Fibroblast of the aortic adventitia (primary cell): ENCODE measurements at regions not wholly inside any gene's neighbourhood (a gene's known extent, or its start where the extent isn't known, plus 50 kb on each side); places are given as distances from the start of the nearest gene placed in this dataset.

Experiments used
- DNase-seq: peaks from one replicate; pipeline ENCODE4 v3.0.0-alpha.2; 2010; ENCODE audit warnings: low read depth
- H3K4me3 ChIP-seq: 2 replicates; pipeline ENCODE4 v1.5.1; 2011; ENCODE audit warnings: low read depth, mild to moderate bottlenecking, control low read depth, low read length, moderate library complexity
- TF ChIP-seq, protein P1 (sequence below): IDR thresholded peaks from 2 replicates; pipeline ENCODE4 v1.5.1; 2011; ENCODE audit warnings: mild to moderate bottlenecking, low read length, control low read depth, inconsistent platforms; ENCODE audit not compliant: insufficient read depth

DNA sequence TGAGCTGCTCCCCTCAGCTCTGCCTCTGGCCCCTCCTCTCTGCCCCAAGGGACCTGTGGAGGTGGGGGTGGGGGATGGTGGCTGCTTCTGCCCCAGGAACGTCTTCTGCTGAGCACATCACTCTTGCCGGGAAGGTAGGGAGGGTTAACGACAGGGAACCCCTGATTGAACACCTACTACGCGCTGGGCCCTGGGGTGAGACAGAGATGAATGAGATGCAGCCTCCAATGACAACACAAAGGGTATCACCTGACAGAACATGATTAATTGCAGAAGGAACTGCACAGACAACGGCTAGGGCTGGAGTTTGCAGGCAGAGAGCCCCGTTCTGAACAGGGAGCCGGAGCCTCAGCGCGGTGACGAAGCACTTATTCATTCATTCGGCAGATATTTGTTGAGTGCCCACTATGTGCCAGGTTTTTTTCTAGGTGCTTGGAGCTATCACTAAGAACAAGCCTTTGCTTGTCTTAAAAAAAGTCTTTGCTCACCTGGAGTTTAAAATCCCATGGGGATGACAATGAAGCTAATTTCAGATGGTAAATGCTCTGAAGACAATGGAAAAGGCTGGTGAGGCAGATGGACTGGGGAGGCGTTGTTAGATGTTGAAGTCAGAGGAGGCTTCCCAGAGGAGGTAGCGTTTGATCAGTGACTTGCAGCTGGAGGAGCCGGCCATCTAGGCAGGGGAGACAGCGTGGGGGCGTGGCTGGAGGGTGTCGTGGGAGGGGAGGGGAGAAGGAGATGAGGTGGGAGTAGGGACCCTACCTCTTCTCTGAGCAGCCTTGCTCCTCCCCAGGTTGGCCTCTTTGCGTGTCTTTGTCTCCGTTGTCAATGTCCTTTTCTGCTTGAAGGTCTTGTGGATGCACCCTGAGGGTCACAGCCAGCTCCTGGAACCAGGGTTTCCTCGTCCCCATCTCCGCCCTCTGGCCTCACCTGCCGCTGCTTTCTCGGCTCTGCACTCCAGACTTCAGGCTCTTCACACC lies 103.1 kb upstream of the CSF3R start:
- DNase-seq: peak; percentile 3
- TF ChIP-seq, protein P1, sequence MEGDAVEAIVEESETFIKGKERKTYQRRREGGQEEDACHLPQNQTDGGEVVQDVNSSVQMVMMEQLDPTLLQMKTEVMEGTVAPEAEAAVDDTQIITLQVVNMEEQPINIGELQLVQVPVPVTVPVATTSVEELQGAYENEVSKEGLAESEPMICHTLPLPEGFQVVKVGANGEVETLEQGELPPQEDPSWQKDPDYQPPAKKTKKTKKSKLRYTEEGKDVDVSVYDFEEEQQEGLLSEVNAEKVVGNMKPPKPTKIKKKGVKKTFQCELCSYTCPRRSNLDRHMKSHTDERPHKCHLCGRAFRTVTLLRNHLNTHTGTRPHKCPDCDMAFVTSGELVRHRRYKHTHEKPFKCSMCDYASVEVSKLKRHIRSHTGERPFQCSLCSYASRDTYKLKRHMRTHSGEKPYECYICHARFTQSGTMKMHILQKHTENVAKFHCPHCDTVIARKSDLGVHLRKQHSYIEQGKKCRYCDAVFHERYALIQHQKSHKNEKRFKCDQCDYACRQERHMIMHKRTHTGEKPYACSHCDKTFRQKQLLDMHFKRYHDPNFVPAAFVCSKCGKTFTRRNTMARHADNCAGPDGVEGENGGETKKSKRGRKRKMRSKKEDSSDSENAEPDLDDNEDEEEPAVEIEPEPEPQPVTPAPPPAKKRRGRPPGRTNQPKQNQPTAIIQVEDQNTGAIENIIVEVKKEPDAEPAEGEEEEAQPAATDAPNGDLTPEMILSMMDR: no peak
- H3K4me3 ChIP-seq: no peak overlapping the region

DNA sequence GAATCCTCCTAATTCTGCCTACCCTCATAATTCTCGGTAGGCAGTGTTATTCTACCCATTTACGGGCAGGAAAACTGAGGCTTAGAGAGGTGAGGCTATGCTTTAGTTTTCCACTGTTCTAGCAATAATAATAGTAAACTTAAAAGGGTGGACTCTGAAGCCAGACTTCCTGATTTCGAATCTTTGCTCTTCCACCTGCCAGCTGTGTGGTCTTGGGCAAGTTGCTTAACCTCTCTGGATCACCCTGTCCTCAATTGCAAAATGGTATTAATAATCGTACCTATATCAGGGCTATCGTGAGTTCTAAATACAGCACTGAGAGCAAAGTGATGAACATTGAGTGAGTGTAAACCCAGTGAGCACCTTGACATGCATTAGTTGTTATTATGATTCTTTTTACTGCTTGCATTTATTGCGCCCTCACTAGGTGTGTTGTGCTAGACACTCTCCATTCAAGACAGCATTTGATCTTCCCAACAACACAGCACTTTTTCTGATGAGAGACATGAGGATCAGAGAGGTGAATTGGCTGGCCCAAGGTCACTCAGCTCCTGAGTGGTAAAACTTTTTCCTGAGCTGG lies 102.3 kb upstream of the CSF3R start:
- no peak overlapping the region for H3K4me3 ChIP-seq
- TF ChIP-seq, protein P1: no peak
- no peak for DNase-seq

DNA sequence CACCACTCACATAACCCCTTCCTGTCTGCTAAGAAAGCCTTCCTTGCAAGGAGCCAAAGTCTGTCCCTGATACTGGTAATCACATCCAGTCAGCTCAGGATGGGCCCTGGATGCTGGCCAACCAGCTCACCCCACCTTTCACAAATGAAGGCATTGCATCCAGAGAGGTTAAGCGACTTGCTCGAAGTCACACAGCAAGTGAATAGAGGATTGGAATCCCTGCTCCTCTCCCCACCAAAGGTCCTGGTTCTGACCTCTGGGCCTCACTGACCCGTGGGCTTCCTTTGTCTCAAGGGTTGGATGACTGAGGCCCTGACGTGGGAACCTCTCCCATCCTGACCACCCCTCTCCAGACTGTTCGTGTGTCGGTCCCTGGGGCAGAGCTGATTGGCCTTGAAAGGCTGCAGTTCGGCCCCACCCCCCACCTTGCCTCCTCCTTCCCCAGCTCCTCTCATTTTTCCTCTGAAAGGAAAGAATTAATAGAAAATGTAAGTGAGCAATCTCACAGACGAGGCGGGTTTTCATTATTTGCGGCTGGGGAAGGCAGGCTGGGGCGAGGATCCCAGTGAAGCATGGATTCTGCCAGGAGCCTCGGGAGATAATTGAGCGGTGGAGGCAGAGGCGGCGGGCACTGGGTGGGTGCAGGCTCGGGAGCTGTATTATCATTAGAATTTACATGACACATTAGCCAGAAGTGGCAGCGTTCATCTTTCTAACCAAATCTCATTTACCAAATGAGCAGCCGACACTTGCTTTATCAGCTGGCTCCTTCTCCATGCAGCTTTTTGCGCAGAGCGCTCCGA lies 101.5 kb upstream of the CSF3R start:
- no peak for DNase-seq
- TF ChIP-seq, protein P1: no peak
- no peak overlapping the region for H3K4me3 ChIP-seq

DNA sequence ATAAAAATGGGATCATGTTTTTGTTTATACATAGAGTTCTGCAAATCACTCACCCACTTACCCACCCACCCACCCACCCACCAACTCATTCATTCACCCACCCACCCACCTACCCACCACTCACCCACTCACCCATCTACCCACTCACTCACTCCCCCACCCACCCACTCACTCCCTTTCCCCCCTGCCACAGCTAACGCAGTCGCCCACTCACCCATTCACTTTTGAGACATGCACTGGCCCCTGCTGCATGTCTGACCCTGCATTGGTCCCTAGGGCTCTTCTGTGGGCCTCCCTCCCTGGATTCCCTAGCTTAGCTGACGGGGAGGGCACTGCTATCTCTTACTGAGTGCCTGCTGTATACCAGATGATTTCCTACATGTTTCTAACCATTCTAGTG lies 100.4 kb upstream of the CSF3R start:
- no peak for DNase-seq
- H3K4me3 ChIP-seq: no peak overlapping the region
- TF ChIP-seq, protein P1: no peak

DNA sequence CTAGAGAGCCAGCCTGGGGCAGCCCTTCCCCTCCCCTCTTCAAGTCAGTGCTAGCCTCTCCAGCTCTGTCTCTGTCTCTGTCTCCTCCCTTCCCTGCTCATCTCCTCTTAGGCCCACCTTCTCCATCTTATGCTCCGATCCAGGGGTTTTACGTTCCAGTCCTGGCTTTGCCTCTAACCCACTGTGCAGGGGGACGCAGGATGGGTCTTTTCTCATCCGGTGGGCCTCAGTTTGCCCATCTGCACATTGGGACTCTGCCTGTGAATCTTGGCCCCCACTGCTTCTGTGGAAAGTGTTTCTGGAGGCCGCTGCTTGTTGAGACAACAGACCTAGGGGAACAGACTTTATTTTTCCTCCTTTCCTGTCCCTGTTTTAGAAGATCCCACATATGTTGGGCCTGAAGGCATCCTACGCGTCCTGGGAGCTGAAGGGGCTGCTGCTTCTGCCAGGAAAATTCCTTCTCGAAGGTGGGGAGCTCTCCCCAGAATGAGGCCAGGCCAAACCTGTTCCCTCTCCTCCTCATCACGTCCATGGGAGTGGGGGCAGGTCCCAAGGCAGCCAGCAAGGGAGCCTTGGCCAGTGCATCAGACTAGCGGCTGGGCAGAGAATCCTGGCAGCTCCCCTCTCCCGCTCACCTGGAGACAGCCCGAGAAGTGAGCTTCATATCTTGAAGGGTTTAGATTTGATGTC lies 99.5 kb upstream of the CSF3R start:
- no peak overlapping the region for H3K4me3 ChIP-seq
- no peak for DNase-seq
- TF ChIP-seq, protein P1: no peak

DNA sequence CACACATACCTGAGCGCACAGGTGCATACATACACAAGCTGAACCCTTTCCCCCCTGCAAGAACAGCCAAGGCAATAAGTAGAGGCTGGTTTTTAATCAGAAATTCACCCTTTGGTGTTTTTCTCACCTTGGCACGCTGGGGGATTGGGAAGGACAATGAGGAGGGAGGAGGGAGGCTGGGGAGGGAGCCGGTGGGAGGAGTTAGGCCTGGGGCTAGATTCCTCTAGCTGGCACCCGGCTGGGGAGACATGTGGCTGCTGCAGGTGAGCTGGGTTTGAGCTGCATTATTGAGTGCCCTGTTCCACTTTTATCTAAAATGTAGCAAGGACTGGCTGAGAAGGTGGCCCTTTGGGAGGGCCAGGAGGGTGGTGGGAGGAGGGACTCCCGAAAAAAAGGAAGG lies 97.8 kb upstream of the CSF3R start:
- no peak overlapping the region for H3K4me3 ChIP-seq
- TF ChIP-seq, protein P1: no peak
- DNase-seq: no peak
